ENCODE measurements at regions not wholly inside any gene's neighbourhood (a gene's known extent, or its start where the extent isn't known, plus 50 kb on each side); places are given as distances from the start of the nearest gene placed in this dataset.
A peak's percentile ranks its signal among the peaks of the same experiment; 100 is the strongest.
"Not testable (repeated sequence)": the region's sequence is repeated elsewhere in the genome, so short reads cannot be mapped to it uniquely, and the experiment has no call there.

- no peak overlapping the region for H3K4me3 ChIP-seq (ENCODE audit: low read depth in 1 of 2, low read length in 1 of 2)
- no peaks in the 10 kb centered on the region for H3K9me3 ChIP-seq
- TF ChIP-seq CTCF (IDR thresholded peaks at IDR 0.05): no peak
- H3K27ac ChIP-seq: no peak overlapping the region
- H3K27me3 ChIP-seq: peaks cover 75% of the 10 kb centered on the region
- no peaks in the 10 kb centered on the region for H3K4me1 ChIP-seq (ENCODE audit: control insufficient read depth in 1 of 2, insufficient read depth in 1 of 2, low read depth in 1 of 2, low read length in 1 of 2)
- no peaks in the 10 kb centered on the region for H3K36me3 ChIP-seq
These were observed 70.7 kb downstream of the MSX2 start for GRCh38 chr5:174794931-174795672.

- H3K9me3 ChIP-seq: no peaks in the 10 kb centered on the region
- no peaks in the 10 kb centered on the region for H3K36me3 ChIP-seq
- peaks cover 70% of the 10 kb centered on the region for H3K27me3 ChIP-seq
- H3K4me3 ChIP-seq (ENCODE audit: low read depth in 1 of 2, low read length in 1 of 2): no peak overlapping the region
- H3K27ac ChIP-seq: no peak overlapping the region
- H3K4me1 ChIP-seq (ENCODE audit: control insufficient read depth in 1 of 2, insufficient read depth in 1 of 2, low read depth in 1 of 2, low read length in 1 of 2): no peaks in the 10 kb centered on the region
- TF ChIP-seq CTCF (IDR thresholded peaks at IDR 0.05): peak; percentile 32
These were observed 69.4 kb downstream of the MSX2 start for GRCh38 chr5:174793684-174794328.

GRCh38 chr5:174793076-174793475 is 68.7 kb downstream of the MSX2 start:
- Histone ChIP-seq H3K27ac (no peak overlapping the region), H3K4me3 (ENCODE audit: low read depth in 1 of 2, low read length in 1 of 2) (no peak overlapping the region), H3K9me3 (no peaks in the 10 kb centered on the region), H3K27me3 (peaks cover 63% of the 10 kb centered on the region), H3K36me3 (no peaks in the 10 kb centered on the region), H3K4me1 (ENCODE audit: control insufficient read depth in 1 of 2, insufficient read depth in 1 of 2, low read depth in 1 of 2, low read length in 1 of 2) (no peaks in the 10 kb centered on the region)
- TF ChIP-seq CTCF (IDR thresholded peaks at IDR 0.05): no peak

GRCh38 chr5:174792265-174792664 is 67.9 kb downstream of the MSX2 start:
- H3K4me3 ChIP-seq (ENCODE audit: low read depth in 1 of 2, low read length in 1 of 2); H3K36me3 ChIP-seq; H3K4me1 ChIP-seq (ENCODE audit: control insufficient read depth in 1 of 2, insufficient read depth in 1 of 2, low read depth in 1 of 2, low read length in 1 of 2); H3K9me3 ChIP-seq; H3K27ac ChIP-seq: not testable (repeated sequence)
- H3K27me3 ChIP-seq: peaks cover 55% of the 10 kb centered on the region

GRCh38 chr5:174790906-174791305 is 66.5 kb downstream of the MSX2 start:
- Histone ChIP-seq H3K4me3 (ENCODE audit: low read depth in 1 of 2, low read length in 1 of 2) (no peak overlapping the region), H3K27me3 (peaks cover 42% of the 10 kb centered on the region), H3K9me3 (no peaks in the 10 kb centered on the region), H3K4me1 (ENCODE audit: control insufficient read depth in 1 of 2, insufficient read depth in 1 of 2, low read depth in 1 of 2, low read length in 1 of 2) (no peaks in the 10 kb centered on the region), H3K36me3 (no peaks in the 10 kb centered on the region), H3K27ac (no peak overlapping the region)
- no peak for TF ChIP-seq CTCF (IDR thresholded peaks at IDR 0.05)

- no peaks in the 10 kb centered on the region for H3K9me3 ChIP-seq
- H3K4me1 ChIP-seq (ENCODE audit: control insufficient read depth in 1 of 2, insufficient read depth in 1 of 2, low read depth in 1 of 2, low read length in 1 of 2): no peaks in the 10 kb centered on the region
- H3K27me3 ChIP-seq: peaks cover 29% of the 10 kb centered on the region
- no peak overlapping the region for H3K27ac ChIP-seq
- H3K4me3 ChIP-seq (ENCODE audit: low read depth in 1 of 2, low read length in 1 of 2): no peak overlapping the region
- TF ChIP-seq CTCF (IDR thresholded peaks at IDR 0.05): no peak
- H3K36me3 ChIP-seq: no peaks in the 10 kb centered on the region
These were observed 65.2 kb downstream of the MSX2 start for GRCh38 chr5:174789596-174789995.
